ENCODE measurements at regions not wholly inside any gene's neighbourhood (a gene's known extent, or its start where the extent isn't known, plus 50 kb on each side); places are given as distances from the start of the nearest gene placed in this dataset.

DNA sequence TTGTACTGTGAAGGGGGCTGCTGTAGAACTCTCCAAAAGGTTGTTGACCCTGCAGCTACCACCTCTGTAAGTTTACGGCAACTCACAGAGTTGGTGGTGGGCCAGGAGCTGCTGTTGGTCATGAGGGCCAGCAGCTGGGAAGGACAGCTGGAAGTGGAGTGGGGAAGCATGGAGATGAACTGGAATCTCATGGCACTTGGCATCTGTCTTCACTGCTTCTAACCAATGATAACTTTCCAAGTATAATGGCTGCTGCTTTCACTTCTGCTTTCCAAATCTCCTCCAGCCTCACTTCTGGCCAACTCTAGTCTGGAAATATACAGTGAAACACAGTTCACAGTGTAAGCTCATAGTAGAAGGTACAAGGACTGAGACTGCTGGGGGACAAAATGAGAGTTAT, 126.5 kb upstream of the INTU start:
- Histone ChIP-seq H3K27me3 (ENCODE audit: control insufficient read depth in 2 of 2, insufficient read depth in 2 of 2, low read length in 2 of 2) (no peaks in the 10 kb centered on the region), H3K79me2 (ENCODE audit: control insufficient read depth, insufficient read depth, low read length) (no peaks in the 10 kb centered on the region), H2AFZ (ENCODE audit: low read depth, low read length) (no peak overlapping the region), H3K9me1 (replicated peaks; ENCODE audit: control insufficient read depth, extremely low read depth, insufficient read depth, low read length) (no peaks in the 10 kb centered on the region), H3K4me2 (ENCODE audit: insufficient read depth, low read length) (no peak overlapping the region), H3K9ac (replicated peaks; ENCODE audit: extremely low read depth, insufficient read depth, low read length) (no peak overlapping the region), H3K4me3 (replicated peaks in 1 of 3; ENCODE audit: insufficient read depth in 1 of 3, low read depth in 1 of 3, low read length in 3 of 3) (no peak overlapping the region), H3K27ac (ENCODE audit: insufficient read depth, low read depth, low read length) (no peak overlapping the region), H3K4me1 (ENCODE audit: control insufficient read depth, extremely low read depth, insufficient read depth, low read length) (no peaks in the 10 kb centered on the region), H3K9me3 (replicated peaks; ENCODE audit: control insufficient read depth, insufficient read depth, low read length) (no peaks in the 10 kb centered on the region), H3K36me3 (ENCODE audit: control insufficient read depth in 2 of 2, extremely low read depth in 1 of 2, insufficient read depth in 2 of 2, low read length in 2 of 2) (no peaks in the 10 kb centered on the region), H4K20me1 (replicated peaks; ENCODE audit: control insufficient read depth, extremely low read depth, insufficient read depth, low read length) (no peaks in the 10 kb centered on the region)
- DNase-seq (ENCODE audit: low read depth, low spot score) (no peak), FAIRE-seq (no peak)
- intact Hi-C loops (cut with micrococcal nuclease) (no loop called here), dilution Hi-C loops (cut with MboI; ENCODE audit: extremely low pct_ligation_motif_present, low sequenced_read_pairs) (no loop called here)
- POLR2A ChIA-PET: no interaction called here
- CTCF ChIA-PET: no interaction called here
- no TSS peak for BruUV-seq (replicated peaks)
- TF ChIP-seq JUN (IDR thresholded peaks at IDR 0.05; ENCODE audit: borderline replicate concordance, insufficient read depth, insufficient read length, low read depth): no peak
- TF ChIP-seq POLR2A (IDR thresholded peaks at IDR 0.05; ENCODE audit: low read depth, low read length): no peak
- no peak for TF ChIP-seq CTCF (IDR thresholded peaks at IDR 0.05; ENCODE audit: extremely low read depth in 1 of 2, insufficient read depth in 1 of 2, low read depth in 1 of 2, low read length in 2 of 2)
- TF ChIP-seq EZH2 (IDR thresholded peaks at IDR 0.05; ENCODE audit: borderline replicate concordance, low read depth, low read length, severe bottlenecking): no peak
- TF ChIP-seq POLR2AphosphoS5 (IDR thresholded peaks at IDR 0.05; ENCODE audit: insufficient read depth, low read depth, low read length): no peak
- TF ChIP-seq MYC (IDR thresholded peaks at IDR 0.05; ENCODE audit: low read depth, low read length): no peak
- TF ChIP-seq GATA2 (IDR thresholded peaks at IDR 0.05; ENCODE audit: insufficient read depth, insufficient read length, low read depth, low read length): no peak
- no peak for TF ChIP-seq MAX (IDR thresholded peaks at IDR 0.05; ENCODE audit: insufficient read depth, insufficient read length)
- TF ChIP-seq FOS (IDR thresholded peaks at IDR 0.05; ENCODE audit: borderline replicate concordance, insufficient read depth, low read length): no peak
